ENCODE measurements at regions not wholly inside any gene's neighbourhood (a gene's known extent, or its start where the extent isn't known, plus 50 kb on each side); places are given as distances from the start of the nearest gene placed in this dataset.

DNA sequence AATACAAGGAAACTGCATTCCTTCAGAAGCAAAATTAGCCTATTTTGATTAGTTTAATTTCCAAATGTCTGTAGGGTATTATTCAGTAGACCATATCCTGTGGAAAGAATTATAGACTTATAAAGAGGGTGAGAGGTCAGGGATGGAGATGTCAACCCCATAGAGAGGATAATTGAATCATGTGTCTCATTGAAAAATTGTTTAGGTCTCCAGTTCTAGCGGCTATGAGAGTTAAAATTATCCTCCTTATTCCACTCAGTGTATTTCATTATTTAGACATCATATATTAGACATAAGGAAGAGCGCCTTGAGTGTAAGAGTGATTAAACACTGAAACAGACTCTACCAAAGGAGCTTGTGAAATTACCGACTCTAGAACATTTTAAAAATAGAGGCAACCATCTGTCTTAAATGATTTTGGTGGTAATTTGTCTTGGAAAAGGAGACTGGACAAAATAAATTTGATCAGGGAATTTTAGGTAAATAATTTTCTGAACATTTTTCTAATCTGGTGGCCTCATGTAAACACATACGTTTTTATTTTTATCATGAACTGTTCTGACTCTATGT, 654.4 kb upstream of the TENM3 start:
- in situ Hi-C loops (cut with HindIII; ENCODE audit: low sequenced_read_pairs), result no loop called here
- TF ChIP-seq, protein P1, sequence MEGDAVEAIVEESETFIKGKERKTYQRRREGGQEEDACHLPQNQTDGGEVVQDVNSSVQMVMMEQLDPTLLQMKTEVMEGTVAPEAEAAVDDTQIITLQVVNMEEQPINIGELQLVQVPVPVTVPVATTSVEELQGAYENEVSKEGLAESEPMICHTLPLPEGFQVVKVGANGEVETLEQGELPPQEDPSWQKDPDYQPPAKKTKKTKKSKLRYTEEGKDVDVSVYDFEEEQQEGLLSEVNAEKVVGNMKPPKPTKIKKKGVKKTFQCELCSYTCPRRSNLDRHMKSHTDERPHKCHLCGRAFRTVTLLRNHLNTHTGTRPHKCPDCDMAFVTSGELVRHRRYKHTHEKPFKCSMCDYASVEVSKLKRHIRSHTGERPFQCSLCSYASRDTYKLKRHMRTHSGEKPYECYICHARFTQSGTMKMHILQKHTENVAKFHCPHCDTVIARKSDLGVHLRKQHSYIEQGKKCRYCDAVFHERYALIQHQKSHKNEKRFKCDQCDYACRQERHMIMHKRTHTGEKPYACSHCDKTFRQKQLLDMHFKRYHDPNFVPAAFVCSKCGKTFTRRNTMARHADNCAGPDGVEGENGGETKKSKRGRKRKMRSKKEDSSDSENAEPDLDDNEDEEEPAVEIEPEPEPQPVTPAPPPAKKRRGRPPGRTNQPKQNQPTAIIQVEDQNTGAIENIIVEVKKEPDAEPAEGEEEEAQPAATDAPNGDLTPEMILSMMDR (IDR thresholded peaks at IDR 0.05; ENCODE audit: low read depth, low read length, missing control alignments), result no peak
- H3K4me3 ChIP-seq (ENCODE audit: low read depth, low read length), result no peak overlapping the region
- DNase-seq (ENCODE audit: low read depth), result no peak

DNA sequence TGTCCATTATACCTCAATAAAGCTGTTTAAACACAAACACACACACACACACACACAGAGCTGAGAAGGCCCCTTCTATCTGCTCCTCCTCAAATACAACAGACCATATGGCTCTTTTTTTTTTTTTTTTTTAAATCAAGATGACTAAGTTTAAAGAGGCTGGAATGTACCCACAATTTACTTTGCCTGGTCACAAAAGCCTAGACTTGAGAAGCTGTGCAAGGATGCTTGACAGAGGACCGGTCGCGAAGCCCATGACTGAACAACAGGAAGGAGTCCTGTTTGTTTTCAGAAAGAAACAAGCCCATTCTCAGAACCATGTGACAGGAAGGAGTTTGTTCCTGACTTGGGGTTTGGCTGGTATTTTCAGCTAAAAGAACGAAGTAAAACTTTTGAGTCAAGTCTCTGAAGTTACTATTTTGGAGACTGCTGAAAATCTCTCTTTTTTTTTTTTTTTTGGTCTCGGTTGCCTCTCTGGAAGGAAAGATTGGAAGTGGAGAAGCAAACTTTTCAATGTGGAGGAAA, 650.9 kb upstream of the TENM3 start:
- in situ Hi-C loops (cut with HindIII; ENCODE audit: low sequenced_read_pairs), result no loop called here
- H3K4me3 ChIP-seq (ENCODE audit: low read depth, low read length), result no peak overlapping the region
- no peak for DNase-seq (ENCODE audit: low read depth)
- TF ChIP-seq, protein P1 (IDR thresholded peaks at IDR 0.05; ENCODE audit: low read depth, low read length, missing control alignments), result no peak

DNA sequence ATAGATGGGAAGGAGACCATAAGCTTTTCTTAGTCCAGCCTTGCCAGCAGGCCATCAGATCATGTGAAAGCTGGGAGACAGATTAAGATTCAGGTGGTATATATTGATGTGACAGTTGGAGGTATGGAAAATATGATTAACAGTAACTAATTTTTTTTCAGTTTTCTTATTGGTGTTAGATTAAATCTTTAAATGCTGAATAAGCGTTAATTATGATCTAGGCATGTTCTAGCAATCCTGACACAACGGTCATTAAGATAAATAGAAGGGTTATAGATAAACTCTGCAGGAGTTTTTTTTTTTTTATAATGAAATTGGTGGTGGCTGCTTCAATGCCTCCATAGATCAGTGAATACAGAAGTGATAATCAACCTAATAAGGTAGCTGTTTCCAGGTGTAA, 649.5 kb upstream of the TENM3 start:
- in situ Hi-C loops (cut with HindIII; ENCODE audit: low sequenced_read_pairs), result no loop called here
- no peak for DNase-seq (ENCODE audit: low read depth)
- TF ChIP-seq, protein P1 (IDR thresholded peaks at IDR 0.05; ENCODE audit: low read depth, low read length, missing control alignments), result no peak

DNA sequence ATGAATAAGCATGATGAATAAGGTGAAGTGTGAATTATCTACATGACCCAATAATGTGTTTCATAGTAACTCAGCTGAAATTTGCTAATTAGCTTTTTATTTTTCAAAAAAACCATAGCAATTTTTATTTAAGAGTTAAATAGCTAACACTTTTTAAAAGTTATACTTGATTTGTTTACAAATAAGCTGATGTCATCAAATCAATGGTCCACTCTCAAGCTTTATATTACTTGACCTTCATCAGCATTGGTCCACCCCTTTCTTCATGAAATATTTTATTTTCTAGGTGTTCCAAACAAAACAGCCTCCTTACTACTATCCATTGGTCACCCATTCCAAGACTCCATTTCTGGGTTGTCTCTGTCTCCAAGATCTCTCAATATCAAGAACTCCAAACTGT, 649.0 kb upstream of the TENM3 start:
- in situ Hi-C loops (cut with HindIII; ENCODE audit: low sequenced_read_pairs), result no loop called here
- DNase-seq (ENCODE audit: low read depth), result no peak
- H3K4me3 ChIP-seq (ENCODE audit: low read depth, low read length), result no peak overlapping the region
- TF ChIP-seq, protein P1 (IDR thresholded peaks at IDR 0.05; ENCODE audit: low read depth, low read length, missing control alignments), result no peak

More for the DNA sequence above, 649.5 kb upstream of the TENM3 start:
- no peak overlapping the region for H3K4me3 ChIP-seq (ENCODE audit: low read depth, low read length)

DNA sequence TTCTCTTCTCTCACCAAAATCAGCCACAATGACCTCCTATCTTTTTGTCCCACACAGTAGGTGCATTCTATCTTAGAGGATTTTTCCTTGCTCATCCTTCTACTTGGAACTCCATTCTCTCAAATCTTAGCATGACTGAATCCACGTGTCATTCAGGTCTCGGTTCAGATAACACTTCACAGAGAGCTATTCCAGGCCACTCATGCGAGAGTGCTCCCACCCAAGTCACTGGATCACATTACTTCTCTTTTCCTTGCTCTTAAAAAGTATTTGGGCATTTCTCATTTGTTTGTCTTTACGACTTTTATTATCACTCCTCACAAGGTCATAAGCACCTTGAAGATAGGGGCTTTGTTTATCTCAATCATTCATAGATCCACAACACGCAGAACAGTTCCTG, 647.5 kb upstream of the TENM3 start:
- in situ Hi-C loops (cut with HindIII; ENCODE audit: low sequenced_read_pairs), result no loop called here
- no peak for DNase-seq (ENCODE audit: low read depth)
- TF ChIP-seq, protein P1 (IDR thresholded peaks at IDR 0.05; ENCODE audit: low read depth, low read length, missing control alignments), result no peak
- no peak overlapping the region for H3K4me3 ChIP-seq (ENCODE audit: low read depth, low read length)

DNA sequence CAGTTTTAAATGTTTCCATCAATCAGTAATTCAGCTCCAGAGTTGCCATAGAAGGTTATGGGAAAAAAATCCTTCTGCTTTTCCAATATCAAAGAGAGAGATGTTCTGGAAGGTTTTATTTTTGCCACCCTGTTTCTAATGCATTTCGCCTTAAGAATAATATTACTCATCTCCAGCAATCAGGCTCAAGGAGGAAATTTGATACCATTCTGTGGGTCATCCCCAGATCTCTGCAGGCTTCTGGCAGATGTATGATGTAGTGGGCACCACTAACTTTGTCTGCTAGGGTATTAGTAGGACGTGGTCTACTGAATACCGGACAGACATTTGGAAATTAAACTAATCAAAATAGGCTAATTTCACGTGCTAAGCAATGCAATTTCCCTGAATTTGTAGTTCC, 645.4 kb upstream of the TENM3 start:
- in situ Hi-C loops (cut with HindIII; ENCODE audit: low sequenced_read_pairs), result no loop called here
- peak; percentile 12 for DNase-seq (ENCODE audit: low read depth)
- TF ChIP-seq, protein P1 (IDR thresholded peaks at IDR 0.05; ENCODE audit: low read depth, low read length, missing control alignments), result no peak
- no peak overlapping the region for H3K4me3 ChIP-seq (ENCODE audit: low read depth, low read length)

Measured in astrocyte of the cerebellum (primary cell).